ENCODE measurements at regions not wholly inside any gene's neighbourhood (a gene's known extent, or its start where the extent isn't known, plus 50 kb on each side); places are given as distances from the start of the nearest gene placed in this dataset.

- TF ChIP-seq SIN3A (IDR thresholded peaks at IDR 0.05; ENCODE audit: borderline replicate concordance, insufficient read depth, low read length) = no peak
- TF ChIP-seq POLR2AphosphoS5 (IDR thresholded peaks at IDR 0.05; ENCODE audit: low read depth, low read length) = no peak
- TF ChIP-seq TAF1 (IDR thresholded peaks at IDR 0.05; ENCODE audit: borderline replicate concordance, insufficient read depth, low read length) = no peak
- no peak for TF ChIP-seq REST (IDR thresholded peaks at IDR 0.05; ENCODE audit: insufficient read depth in 1 of 2, low read depth in 2 of 2, low read length in 2 of 2)
- no peak for TF ChIP-seq FOXP2 (optimal IDR thresholded peaks at IDR 0.05; ENCODE audit: borderline replicate concordance, extremely low read depth, extremely low read length, insufficient read depth)
Measured at GRCh38 chr13:84954636-84955035, 844.6 kb downstream of the SLITRK6 start.

GRCh38 chr13:84951128-84951527 is 848.1 kb downstream of the SLITRK6 start:
- TF ChIP-seq TAF1 (IDR thresholded peaks at IDR 0.05; ENCODE audit: borderline replicate concordance, insufficient read depth, low read length) = no peak

GRCh38 chr13:84946192-84946591 is 853.0 kb downstream of the SLITRK6 start:
- TF ChIP-seq POLR2AphosphoS5 (IDR thresholded peaks at IDR 0.05; ENCODE audit: low read depth, low read length) = no peak
- TF ChIP-seq REST (IDR thresholded peaks at IDR 0.05; ENCODE audit: insufficient read depth in 1 of 2, low read depth in 2 of 2, low read length in 2 of 2) = no peak
- no peak for TF ChIP-seq SIN3A (IDR thresholded peaks at IDR 0.05; ENCODE audit: borderline replicate concordance, insufficient read depth, low read length)
- TF ChIP-seq TAF1 (IDR thresholded peaks at IDR 0.05; ENCODE audit: borderline replicate concordance, insufficient read depth, low read length) = no peak
- no peak for TF ChIP-seq FOXP2 (optimal IDR thresholded peaks at IDR 0.05; ENCODE audit: borderline replicate concordance, extremely low read depth, extremely low read length, insufficient read depth)

- TF ChIP-seq REST (IDR thresholded peaks at IDR 0.05; ENCODE audit: insufficient read depth in 1 of 2, low read depth in 2 of 2, low read length in 2 of 2) = no peak
- TF ChIP-seq TAF1 (IDR thresholded peaks at IDR 0.05; ENCODE audit: borderline replicate concordance, insufficient read depth, low read length) = no peak
- no peak for TF ChIP-seq POLR2AphosphoS5 (IDR thresholded peaks at IDR 0.05; ENCODE audit: low read depth, low read length)
- TF ChIP-seq FOXP2 (optimal IDR thresholded peaks at IDR 0.05; ENCODE audit: borderline replicate concordance, extremely low read depth, extremely low read length, insufficient read depth) = no peak
- TF ChIP-seq SIN3A (IDR thresholded peaks at IDR 0.05; ENCODE audit: borderline replicate concordance, insufficient read depth, low read length) = no peak
Measured at GRCh38 chr13:84940798-84941197, 858.4 kb downstream of the SLITRK6 start.

GRCh38 chr13:84940167-84940566 is 859.1 kb downstream of the SLITRK6 start:
- no peak for TF ChIP-seq POLR2AphosphoS5 (IDR thresholded peaks at IDR 0.05; ENCODE audit: low read depth, low read length)

DNA sequence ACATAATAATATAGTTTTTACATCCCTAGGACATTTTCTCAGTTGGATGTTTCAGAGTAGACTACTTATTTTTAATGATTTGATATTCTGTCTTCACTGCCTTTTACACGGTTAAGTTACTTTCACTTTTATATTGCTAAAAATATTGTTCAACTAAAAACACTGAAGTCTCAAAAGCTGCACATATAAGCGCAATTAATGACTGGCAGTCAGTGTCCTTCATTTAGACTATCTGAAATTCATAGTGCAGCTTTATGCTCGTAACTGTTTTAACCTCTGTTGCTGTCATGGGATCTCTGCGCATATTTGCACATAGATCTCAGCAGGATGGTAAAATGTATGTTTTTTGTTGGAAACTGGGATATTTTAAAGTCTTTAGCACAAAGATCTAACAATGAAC is 864.3 kb downstream of the SLITRK6 start:
- TF ChIP-seq TAF1 (IDR thresholded peaks at IDR 0.05; ENCODE audit: borderline replicate concordance, insufficient read depth, low read length) (no peak), POLR2AphosphoS5 (IDR thresholded peaks at IDR 0.05; ENCODE audit: low read depth, low read length) (no peak), SIN3A (IDR thresholded peaks at IDR 0.05; ENCODE audit: borderline replicate concordance, insufficient read depth, low read length) (no peak), FOXP2 (optimal IDR thresholded peaks at IDR 0.05; ENCODE audit: borderline replicate concordance, extremely low read depth, extremely low read length, insufficient read depth) (no peak)

DNA sequence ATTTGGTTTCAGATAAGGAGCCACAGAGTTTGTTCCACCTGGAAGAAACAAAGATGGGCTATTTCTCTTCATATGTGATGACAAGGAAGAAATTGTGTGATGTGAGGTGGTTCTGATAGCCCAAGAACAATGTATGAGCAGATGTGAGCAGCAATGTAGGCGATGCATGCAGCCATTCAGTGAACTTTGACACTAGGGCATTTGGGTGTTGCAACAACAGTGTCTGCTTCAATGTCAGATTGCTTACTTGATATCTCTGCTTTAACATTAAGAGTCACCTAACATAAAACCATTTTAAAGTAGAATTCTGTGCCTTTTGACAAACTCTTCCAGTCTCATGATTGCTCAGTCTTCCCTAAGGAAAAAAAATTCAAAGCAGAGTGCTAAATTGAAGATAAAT is 865.4 kb downstream of the SLITRK6 start:
- TF ChIP-seq FOXP2 (optimal IDR thresholded peaks at IDR 0.05; ENCODE audit: borderline replicate concordance, extremely low read depth, extremely low read length, insufficient read depth) (no peak), REST (IDR thresholded peaks at IDR 0.05; ENCODE audit: insufficient read depth in 1 of 2, low read depth in 2 of 2, low read length in 2 of 2) (no peak), SIN3A (IDR thresholded peaks at IDR 0.05; ENCODE audit: borderline replicate concordance, insufficient read depth, low read length) (no peak), TAF1 (IDR thresholded peaks at IDR 0.05; ENCODE audit: borderline replicate concordance, insufficient read depth, low read length) (no peak), POLR2AphosphoS5 (IDR thresholded peaks at IDR 0.05; ENCODE audit: low read depth, low read length) (no peak)
